H1 (cell line): ENCODE measurements at regions not wholly inside any gene's neighbourhood (a gene's known extent, or its start where the extent isn't known, plus 50 kb on each side); places are given as distances from the start of the nearest gene placed in this dataset.

Experiments
- CTCF ChIP-seq, 3 experiments: IDR thresholded peaks; 1 replicate in 2 of 3; 2 replicates in 1 of 3; pipeline versions ENCODE4 v1.5.1 to v1.6.1; 2011; ENCODE audit warnings: low read length in 3 of 3, mild to moderate bottlenecking in 3 of 3, inconsistent platforms in 2 of 3, low read depth in 1 of 3, moderate library complexity in 1 of 3; ENCODE audit not compliant: insufficient read depth in 1 of 3; ENCODE audit errors: control extremely low read depth in 1 of 3
- EZH2 ChIP-seq: fragments of 200-600 bp; sonication (generic); IDR thresholded peaks from 2 replicates; pipeline ENCODE4 v1.7.1; 2012; ENCODE audit warnings: low read depth, mild to moderate bottlenecking, moderate library complexity, low read length, inconsistent platforms; ENCODE audit not compliant: severe bottlenecking
- HDAC6 ChIP-seq: IDR thresholded peaks from one replicate; pipeline ENCODE4 v1.7.1; 2012; ENCODE audit warnings: low read depth, mild to moderate bottlenecking, inconsistent platforms, low read length, moderate library complexity
- JUND ChIP-seq: IDR thresholded peaks from 2 replicates; pipeline ENCODE4 v1.6.1; 2011; ENCODE audit warnings: mild to moderate bottlenecking, improper control_type of control experiment, low read length
- NRF1 ChIP-seq: IDR thresholded peaks from 2 replicates; pipeline ENCODE4 v1.6.1; 2011; ENCODE audit warnings: mild to moderate bottlenecking, low read depth, low read length, improper control_type of control experiment
- POLR2A ChIP-seq, 2 experiments: IDR thresholded peaks; 1 replicate in 1 of 2; 2 replicates in 1 of 2; pipeline ENCODE4 v1.6.1; 2011; ENCODE audit warnings: low read depth in 2 of 2, low read length in 2 of 2, mild to moderate bottlenecking in 2 of 2; ENCODE audit errors: control extremely low read depth in 1 of 2
- POLR2AphosphoS5 ChIP-seq: IDR thresholded peaks from 2 replicates; pipeline ENCODE4 v1.6.1; 2011; ENCODE audit warnings: low read depth, low read length
- SRF ChIP-seq: IDR thresholded peaks from 2 replicates; pipeline ENCODE4 v1.6.1; 2011; ENCODE audit warnings: mild to moderate bottlenecking, low read depth, low read length, moderate library complexity
- TF ChIP-seq, protein P1 (sequence below): IDR thresholded peaks from 2 replicates; pipeline ENCODE4 v1.6.1; 2012; ENCODE audit warnings: inconsistent platforms

- no peak for TF ChIP-seq POLR2A (IDR thresholded peaks at IDR 0.05; ENCODE audit: control extremely low read depth in 1 of 2, low read depth in 2 of 2, low read length in 2 of 2)
- TF ChIP-seq CTCF (IDR thresholded peaks at IDR 0.05; ENCODE audit: control extremely low read depth in 1 of 3, insufficient read depth in 1 of 3, low read depth in 1 of 3, low read length in 3 of 3): no peak
- no peak for TF ChIP-seq SRF
- TF ChIP-seq, protein P1, sequence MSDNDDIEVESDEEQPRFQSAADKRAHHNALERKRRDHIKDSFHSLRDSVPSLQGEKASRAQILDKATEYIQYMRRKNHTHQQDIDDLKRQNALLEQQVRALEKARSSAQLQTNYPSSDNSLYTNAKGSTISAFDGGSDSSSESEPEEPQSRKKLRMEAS: no peak
- no peak for TF ChIP-seq JUND
- TF ChIP-seq HDAC6: no peak
- TF ChIP-seq NRF1: no peak
- TF ChIP-seq EZH2: no peak
- no peak for TF ChIP-seq POLR2AphosphoS5
These were observed 247.4 kb downstream of the FMR1NB start for GRCh38 chrX:148228521-148228920.
